GM23338 (cell line): ENCODE measurements at regions not wholly inside any gene's neighbourhood (a gene's known extent, or its start where the extent isn't known, plus 50 kb on each side); places are given as distances from the start of the nearest gene placed in this dataset.

Experiments
- CREB1 ChIP-seq: fragments of 250-450 bp; sonication (Bioruptor Pico); IDR thresholded peaks from 2 replicates; pipeline ENCODE4 v1.5.0; 2020; ENCODE audit warnings: low read depth, mild to moderate bottlenecking, moderate library complexity
- CTCF ChIP-seq, 2 experiments: fragments of 200-600 bp in 1 of 2; sonication (generic) in 1 of 2; conservative IDR thresholded peaks; 2 replicates each; pipeline versions ENCODE4 v1.5.1 to v1.6.1; 2016 to 2017; ENCODE audit warnings: antibody characterized with exemption in 2 of 2, low read depth in 2 of 2, mild to moderate bottlenecking in 2 of 2, moderate library complexity in 1 of 2
- EZH2 ChIP-seq: fragments of 200-600 bp; sonication (generic); IDR thresholded peaks from one replicate; pipeline ENCODE4 v1.8.0; 2017; ENCODE audit warnings: antibody characterized with exemption, mild to moderate bottlenecking, low read depth; ENCODE audit not compliant: unreplicated experiment
- EZH2phosphoT487 ChIP-seq: fragments of 200-600 bp; sonication (generic); IDR thresholded peaks from one replicate; pipeline ENCODE4 v1.8.1; 2018; ENCODE audit warnings: antibody characterized with exemption; ENCODE audit not compliant: unreplicated experiment

- TF ChIP-seq CTCF (conservative IDR thresholded peaks at IDR 0.05; ENCODE audit: low read depth in 2 of 2) = no peak
- no peak for TF ChIP-seq CREB1 (CRISPR knock-in tag)
- no peak for TF ChIP-seq EZH2phosphoT487
- TF ChIP-seq EZH2 = no peak
Measured at GRCh38 chr10:25849268-25849667, 84.8 kb upstream of the MYO3A start.
